ENCODE measurements at regions not wholly inside any gene's neighbourhood (a gene's known extent, or its start where the extent isn't known, plus 50 kb on each side); places are given as distances from the start of the nearest gene placed in this dataset.
"Not testable (repeated sequence)": the region's sequence is repeated elsewhere in the genome, so short reads cannot be mapped to it uniquely, and the experiment has no call there.

DNA sequence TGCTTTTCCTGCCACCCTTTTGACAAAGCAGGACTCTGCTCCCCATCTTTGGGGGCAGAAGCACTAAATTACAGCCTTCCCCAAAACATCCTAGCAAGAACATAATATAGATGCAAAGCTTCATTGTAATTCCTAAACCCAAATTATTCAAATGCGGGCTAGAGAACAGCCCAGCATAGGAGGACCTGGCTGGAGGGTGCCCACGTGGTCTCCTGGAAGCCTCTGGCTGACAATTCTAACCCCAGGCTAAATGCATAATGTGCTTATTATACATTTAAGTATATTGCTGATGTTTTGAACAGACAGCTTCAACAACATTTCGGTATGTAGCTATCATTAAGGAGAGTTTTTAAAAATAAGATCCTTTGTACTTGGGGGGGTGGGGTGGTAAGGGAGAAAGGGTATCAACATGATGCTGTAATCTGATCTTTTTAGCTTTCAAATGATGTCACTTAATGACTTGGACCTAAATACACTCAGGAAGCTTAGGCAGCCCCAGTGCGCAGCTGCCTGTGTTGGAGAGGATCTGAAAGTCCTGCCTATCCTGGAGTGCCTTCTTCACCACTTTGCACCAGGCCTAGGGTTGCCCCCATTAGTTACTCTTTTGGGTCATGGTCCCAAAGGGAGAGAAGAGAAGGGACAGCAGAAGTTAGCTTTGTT, 57.2 kb upstream of the USP3 start:
- Histone ChIP-seq H3K27me3 (no peaks in the 10 kb centered on the region), H3K36me3 (no peaks in the 10 kb centered on the region), H3K4me1 (no peaks in the 10 kb centered on the region), H3K9me3 (no peaks in the 10 kb centered on the region), H3K27ac (no peak overlapping the region), H3K4me3 (no peak overlapping the region)
- DNase-seq (ENCODE audit: low spot score) = no peak
- no peak for TF ChIP-seq CTCF (IDR thresholded peaks at IDR 0.05)

DNA sequence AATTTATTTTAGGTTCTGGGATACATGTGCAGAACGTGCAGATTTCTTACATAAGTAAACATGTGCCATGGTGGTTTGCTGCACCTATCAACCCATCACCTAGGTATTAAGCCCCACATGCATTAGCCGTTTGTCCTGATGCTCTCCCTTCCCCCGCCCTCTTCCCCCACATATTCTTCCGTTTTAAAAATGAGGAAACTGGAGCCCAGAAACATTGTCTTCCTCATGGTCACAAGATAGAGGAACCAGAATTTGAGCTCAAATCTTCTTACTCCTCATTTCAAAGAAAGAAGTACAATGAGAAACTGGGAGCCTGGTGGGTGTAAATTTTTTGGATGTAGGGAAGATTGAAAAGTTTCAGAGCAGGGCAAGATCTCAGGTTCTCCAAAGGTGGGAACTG, 56.1 kb upstream of the USP3 start:
- no peak overlapping the region for H3K27ac ChIP-seq

GRCh38 chr15:63448872-63449555, 55.4 kb upstream of the USP3 start:
- not testable (repeated sequence) for DNase-seq (ENCODE audit: low spot score); H3K27ac ChIP-seq; H3K36me3 ChIP-seq; H3K9me3 ChIP-seq; H3K4me1 ChIP-seq; H3K4me3 ChIP-seq; H3K27me3 ChIP-seq

More for the DNA sequence above, 56.1 kb upstream of the USP3 start:
- no peak overlapping the region for H3K4me3 ChIP-seq
- no peaks in the 10 kb centered on the region for H3K4me1 ChIP-seq
- no peaks in the 10 kb centered on the region for H3K27me3 ChIP-seq
- H3K9me3 ChIP-seq = no peaks in the 10 kb centered on the region
- no peak for DNase-seq (ENCODE audit: low spot score)
- no peaks in the 10 kb centered on the region for H3K36me3 ChIP-seq
- no peak for TF ChIP-seq CTCF (IDR thresholded peaks at IDR 0.05)

DNA sequence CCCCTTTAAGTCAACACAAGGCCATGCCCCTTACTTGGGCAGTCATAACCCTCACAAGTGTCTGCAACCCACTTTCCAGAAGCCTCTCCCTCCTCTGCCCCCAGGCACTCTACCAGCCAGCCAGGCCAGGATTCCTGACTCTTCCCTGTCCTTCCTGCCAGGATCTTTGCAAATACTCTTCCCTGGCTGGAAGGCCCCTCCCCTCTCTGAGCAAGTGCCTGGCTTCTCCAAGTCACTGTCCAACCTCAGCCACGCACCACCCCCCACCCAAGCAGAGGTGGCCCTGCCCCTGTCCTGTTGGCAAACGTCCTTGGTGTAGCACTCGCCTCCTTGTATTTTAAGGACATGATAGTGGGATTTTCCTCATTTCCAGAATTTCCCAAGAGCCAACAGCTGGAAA, 54.7 kb upstream of the USP3 start:
- Histone ChIP-seq H3K27me3 (no peaks in the 10 kb centered on the region), H3K4me1 (no peaks in the 10 kb centered on the region), H3K4me3 (no peak overlapping the region), H3K36me3 (no peaks in the 10 kb centered on the region), H3K27ac (no peak overlapping the region), H3K9me3 (no peaks in the 10 kb centered on the region)
- no peak for DNase-seq (ENCODE audit: low spot score)
- no peak for TF ChIP-seq CTCF (IDR thresholded peaks at IDR 0.05)

DNA sequence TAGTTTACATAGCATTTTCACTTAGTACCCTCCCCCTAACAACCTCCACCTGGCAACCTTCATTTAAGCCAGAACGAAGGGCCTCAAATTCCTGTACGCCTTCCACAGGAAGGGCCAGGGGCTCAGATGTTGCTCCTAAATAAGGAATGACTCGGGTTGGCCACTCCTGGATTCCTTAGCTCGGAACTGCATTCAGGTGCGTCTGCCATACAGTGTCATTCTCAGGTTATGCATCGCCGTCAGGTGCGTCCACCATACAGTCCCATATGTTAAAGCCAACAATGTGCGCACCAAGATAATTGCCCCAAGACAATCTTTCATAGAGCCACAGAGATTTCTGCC, 53.5 kb upstream of the USP3 start:
- H3K9me3 ChIP-seq = no peaks in the 10 kb centered on the region
- no peak overlapping the region for H3K4me3 ChIP-seq
- DNase-seq (ENCODE audit: low spot score) = no peak
- no peak overlapping the region for H3K27ac ChIP-seq
- no peaks in the 10 kb centered on the region for H3K36me3 ChIP-seq
- no peaks in the 10 kb centered on the region for H3K27me3 ChIP-seq
- no peak for TF ChIP-seq CTCF (IDR thresholded peaks at IDR 0.05)
- no peaks in the 10 kb centered on the region for H3K4me1 ChIP-seq

DNA sequence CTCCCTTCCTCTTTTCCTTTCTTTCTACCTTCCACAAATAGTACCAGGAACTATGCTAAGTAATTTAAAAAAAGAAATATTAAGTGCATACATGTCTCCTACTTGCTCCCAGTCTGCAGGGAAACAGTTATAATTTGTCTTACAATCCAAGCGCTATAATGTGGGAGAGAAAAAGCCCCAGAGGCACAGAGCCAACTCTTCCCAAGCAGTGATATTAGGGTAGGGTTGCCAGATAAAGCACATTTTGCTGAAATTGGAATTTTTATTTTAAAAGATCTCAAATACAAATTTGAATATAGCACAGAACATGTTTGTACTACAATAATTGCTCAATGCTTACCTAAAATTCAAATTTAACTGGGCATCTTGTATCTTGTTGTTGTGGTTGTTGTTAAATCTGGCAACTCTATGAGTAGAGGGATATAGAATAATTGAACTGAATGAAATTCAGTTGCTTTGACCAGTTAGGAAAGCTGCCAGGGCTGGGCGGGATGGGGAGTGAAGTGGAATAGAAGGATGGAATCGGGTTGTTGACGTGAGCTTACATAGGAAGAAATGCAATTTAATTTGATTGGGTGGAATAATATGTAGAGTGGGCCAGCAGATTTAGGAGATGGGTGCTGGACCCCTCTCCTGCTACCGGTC, 52.6 kb upstream of the USP3 start:
- H3K4me1 ChIP-seq = no peaks in the 10 kb centered on the region
- TF ChIP-seq CTCF (IDR thresholded peaks at IDR 0.05) = no peak
- no peak overlapping the region for H3K4me3 ChIP-seq
- no peaks in the 10 kb centered on the region for H3K27me3 ChIP-seq
- no peak for DNase-seq (ENCODE audit: low spot score)
- H3K9me3 ChIP-seq = no peaks in the 10 kb centered on the region
- no peak overlapping the region for H3K27ac ChIP-seq
- no peaks in the 10 kb centered on the region for H3K36me3 ChIP-seq

Data from right atrium auricular region (tissue), 2 donors.